ENCODE measurements at regions not wholly inside any gene's neighbourhood (a gene's known extent, or its start where the extent isn't known, plus 50 kb on each side); places are given as distances from the start of the nearest gene placed in this dataset.
"Not testable (repeated sequence)": the region's sequence is repeated elsewhere in the genome, so short reads cannot be mapped to it uniquely, and the experiment has no call there.

DNA sequence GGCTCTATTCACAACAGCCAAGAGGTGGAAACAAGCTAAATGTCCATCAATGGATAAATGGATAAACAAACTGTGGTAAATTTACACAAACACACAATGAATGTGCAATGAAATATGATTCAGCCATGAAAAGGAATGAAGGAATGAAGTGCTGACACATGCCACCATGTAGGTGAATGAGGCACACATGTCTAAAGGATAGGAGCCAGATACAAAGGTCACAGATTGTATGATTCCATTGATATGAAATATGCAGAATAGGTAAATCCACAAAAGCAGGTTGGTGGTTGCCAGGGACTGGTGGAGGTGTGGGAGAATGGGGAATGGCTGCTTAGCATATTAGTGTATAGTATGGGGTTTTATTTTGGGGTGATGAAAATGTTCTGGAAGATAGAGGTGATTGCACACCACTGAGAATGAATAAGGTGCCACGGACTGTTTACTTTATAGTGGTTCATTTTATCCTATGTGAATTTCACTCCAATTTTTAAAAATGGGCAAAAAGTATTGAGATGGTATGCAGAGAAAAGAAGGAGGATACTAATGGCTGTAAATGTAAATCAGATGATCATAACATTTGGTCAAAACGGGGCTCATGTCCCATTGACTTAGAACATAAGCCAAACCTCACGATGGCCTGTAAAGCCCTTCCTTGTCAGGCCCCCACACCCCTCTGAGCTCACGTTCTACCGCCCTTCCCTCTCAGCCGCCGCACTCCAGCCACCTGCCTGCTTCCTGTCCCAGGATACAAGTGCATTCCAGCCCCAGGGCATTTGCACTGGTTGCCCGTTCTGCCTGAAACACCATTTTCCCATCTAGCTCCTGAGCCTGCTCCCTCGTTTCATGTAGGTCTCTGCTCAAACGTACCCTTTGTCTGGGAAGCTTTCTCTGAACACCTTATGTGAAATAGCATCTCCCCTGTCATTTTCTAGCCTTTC lies 165.5 kb downstream of the DDX1 start:
- H3K9me3 ChIP-seq, result no peaks in the 10 kb centered on the region
- H3K4me1 ChIP-seq, result no peaks in the 10 kb centered on the region
- DNase-seq, result no peak
- TF ChIP-seq POLR2A (IDR thresholded peaks at IDR 0.05), result no peak
- TF ChIP-seq EP300 (IDR thresholded peaks at IDR 0.05), result no peak
- no peak for TF ChIP-seq POLR2AphosphoS5 (IDR thresholded peaks at IDR 0.05)
- TF ChIP-seq, protein P1, sequence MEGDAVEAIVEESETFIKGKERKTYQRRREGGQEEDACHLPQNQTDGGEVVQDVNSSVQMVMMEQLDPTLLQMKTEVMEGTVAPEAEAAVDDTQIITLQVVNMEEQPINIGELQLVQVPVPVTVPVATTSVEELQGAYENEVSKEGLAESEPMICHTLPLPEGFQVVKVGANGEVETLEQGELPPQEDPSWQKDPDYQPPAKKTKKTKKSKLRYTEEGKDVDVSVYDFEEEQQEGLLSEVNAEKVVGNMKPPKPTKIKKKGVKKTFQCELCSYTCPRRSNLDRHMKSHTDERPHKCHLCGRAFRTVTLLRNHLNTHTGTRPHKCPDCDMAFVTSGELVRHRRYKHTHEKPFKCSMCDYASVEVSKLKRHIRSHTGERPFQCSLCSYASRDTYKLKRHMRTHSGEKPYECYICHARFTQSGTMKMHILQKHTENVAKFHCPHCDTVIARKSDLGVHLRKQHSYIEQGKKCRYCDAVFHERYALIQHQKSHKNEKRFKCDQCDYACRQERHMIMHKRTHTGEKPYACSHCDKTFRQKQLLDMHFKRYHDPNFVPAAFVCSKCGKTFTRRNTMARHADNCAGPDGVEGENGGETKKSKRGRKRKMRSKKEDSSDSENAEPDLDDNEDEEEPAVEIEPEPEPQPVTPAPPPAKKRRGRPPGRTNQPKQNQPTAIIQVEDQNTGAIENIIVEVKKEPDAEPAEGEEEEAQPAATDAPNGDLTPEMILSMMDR (IDR thresholded peaks at IDR 0.05), result no peak
- 83 to 89% methylated on average over 10 of the region's 10 CpGs for WGBS, 2 donors
- H3K27me3 ChIP-seq, result no peaks in the 10 kb centered on the region
- intact Hi-C loops (cut with DNase I), result no loop called here
- H3K36me3 ChIP-seq, result no peaks in the 10 kb centered on the region
- no peak overlapping the region for H3K27ac ChIP-seq
- no peak overlapping the region for H3K4me3 ChIP-seq

DNA sequence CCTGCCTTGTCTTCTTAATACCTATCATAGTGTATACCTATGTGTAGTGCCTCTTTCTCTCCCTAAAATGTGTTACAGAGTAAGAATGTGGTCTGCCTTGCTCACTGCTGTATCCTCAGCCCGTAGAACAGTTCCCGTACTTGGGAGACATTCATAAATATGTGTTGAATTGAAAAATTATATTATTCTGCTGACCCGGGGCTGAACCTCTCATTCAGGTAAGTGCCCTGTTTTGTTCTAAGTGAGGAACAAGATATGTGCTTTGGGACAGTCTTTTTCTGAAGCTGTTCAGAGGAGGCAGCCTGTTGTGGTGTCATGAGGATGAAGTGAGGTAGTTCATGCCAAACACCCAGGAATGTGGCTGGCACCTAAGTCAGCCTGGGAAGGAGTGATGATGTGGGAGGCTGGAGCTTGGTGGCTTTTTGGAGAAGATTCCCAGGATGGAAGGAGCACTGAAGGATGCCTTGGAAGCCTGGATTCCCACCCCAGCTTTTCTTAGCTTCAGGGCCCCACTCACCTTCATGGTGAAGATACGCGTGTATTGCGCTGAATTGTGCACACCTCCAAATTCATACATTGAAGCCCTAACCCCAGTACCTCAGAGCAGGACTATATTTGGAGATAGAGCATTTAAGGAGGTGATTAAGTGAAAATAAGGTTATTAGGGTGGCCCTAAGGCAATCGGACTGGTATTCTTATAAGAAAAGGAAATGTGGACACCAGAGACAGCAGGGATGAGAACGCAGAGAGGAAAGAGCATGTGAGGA lies 166.3 kb downstream of the DDX1 start:
- WGBS, 2 donors, result 92 to 96% methylated on average over 8 of the region's 8 CpGs
- TF ChIP-seq EP300 (IDR thresholded peaks at IDR 0.05), result no peak
- no peak for TF ChIP-seq POLR2AphosphoS5 (IDR thresholded peaks at IDR 0.05)
- TF ChIP-seq, protein P1 (IDR thresholded peaks at IDR 0.05), result no peak
- TF ChIP-seq POLR2A (IDR thresholded peaks at IDR 0.05), result no peak
- Histone ChIP-seq H3K4me3 (no peak overlapping the region), H3K27me3 (no peaks in the 10 kb centered on the region), H3K36me3 (no peaks in the 10 kb centered on the region), H3K4me1 (no peaks in the 10 kb centered on the region), H3K9me3 (no peaks in the 10 kb centered on the region), H3K27ac (no peak overlapping the region)
- DNase-seq, result no peak
- intact Hi-C loops (cut with DNase I), result no loop called here

DNA sequence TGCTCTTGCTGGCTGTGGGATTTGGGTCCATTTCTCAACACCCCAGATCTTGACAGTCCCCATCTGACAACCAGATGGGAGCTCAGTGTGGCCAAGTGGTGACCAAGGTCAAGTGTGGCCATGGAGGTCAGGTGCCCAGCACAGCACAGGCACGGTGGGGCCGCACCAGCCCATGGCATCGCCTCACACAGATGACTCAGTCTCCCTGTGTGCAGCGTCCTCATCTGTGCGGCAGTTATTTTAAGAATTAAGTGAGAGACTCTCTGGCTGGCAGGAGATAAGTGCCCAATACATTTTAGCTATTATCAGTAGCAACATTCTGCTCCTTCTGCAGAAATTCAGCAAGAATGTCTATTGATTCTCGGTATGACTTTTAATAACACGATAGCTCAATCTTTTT lies 167.2 kb downstream of the DDX1 start:
- DNase-seq, result no peak
- Histone ChIP-seq H3K36me3 (no peaks in the 10 kb centered on the region), H3K27me3 (no peaks in the 10 kb centered on the region), H3K27ac (no peak overlapping the region), H3K4me3 (no peak overlapping the region), H3K4me1 (no peaks in the 10 kb centered on the region), H3K9me3 (no peaks in the 10 kb centered on the region)
- WGBS, 2 donors, result 91 to 96% methylated on average over 7 of the region's 7 CpGs
- intact Hi-C loops (cut with DNase I), result no loop called here
- TF ChIP-seq, protein P1 (IDR thresholded peaks at IDR 0.05), result no peak
- TF ChIP-seq POLR2A (IDR thresholded peaks at IDR 0.05) (no peak), POLR2AphosphoS5 (IDR thresholded peaks at IDR 0.05) (no peak), EP300 (IDR thresholded peaks at IDR 0.05) (no peak)

DNA sequence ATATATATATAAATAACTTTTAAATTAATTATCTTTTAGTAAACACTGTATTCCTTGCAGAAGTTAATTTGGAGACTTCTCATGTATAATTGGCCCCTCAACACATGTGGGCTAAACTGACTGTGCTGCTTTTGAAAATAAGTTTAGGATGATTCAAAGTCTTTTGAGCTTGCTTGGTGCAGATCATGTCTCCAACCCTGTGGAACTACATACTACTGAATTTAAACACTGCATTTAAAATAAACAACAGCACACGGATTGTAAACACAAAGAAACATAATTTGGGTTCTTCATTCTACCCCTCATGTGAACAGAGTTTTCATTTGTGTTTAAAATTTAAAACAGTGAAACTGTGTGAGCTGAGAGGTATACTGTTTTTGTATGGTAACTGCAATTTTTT lies 167.7 kb downstream of the DDX1 start:
- Histone ChIP-seq H3K27ac (no peak overlapping the region), H3K4me3 (no peak overlapping the region), H3K27me3 (no peaks in the 10 kb centered on the region), H3K36me3 (no peaks in the 10 kb centered on the region), H3K4me1 (no peaks in the 10 kb centered on the region), H3K9me3 (no peaks in the 10 kb centered on the region)
- no peak for TF ChIP-seq POLR2AphosphoS5 (IDR thresholded peaks at IDR 0.05)
- TF ChIP-seq, protein P1 (IDR thresholded peaks at IDR 0.05), result no peak
- no peak for TF ChIP-seq EP300 (IDR thresholded peaks at IDR 0.05)
- no peak for TF ChIP-seq POLR2A (IDR thresholded peaks at IDR 0.05)
- intact Hi-C loops (cut with DNase I), result no loop called here
- no peak for DNase-seq
- 67 to 82% methylated on average over 1 of the region's 1 CpG for WGBS, 2 donors

DNA sequence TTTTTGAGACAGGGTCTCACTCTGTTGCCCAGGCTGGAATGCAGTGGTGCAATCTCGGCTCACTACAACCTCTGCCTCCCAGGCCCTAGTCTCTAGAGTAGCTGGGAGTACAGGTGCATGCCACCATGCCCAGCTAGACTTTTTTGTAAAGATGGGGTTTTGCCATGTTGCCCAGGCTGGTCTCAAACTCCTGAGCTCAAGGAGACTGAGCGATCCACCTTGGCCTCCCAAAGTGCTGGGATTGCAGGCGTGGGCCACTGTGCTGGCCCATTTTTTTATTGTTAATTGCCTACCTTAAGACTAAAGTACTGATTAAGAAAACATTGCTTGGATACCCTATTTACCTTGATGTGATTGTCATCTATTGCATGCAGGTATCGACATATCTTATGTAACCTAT lies 168.1 kb downstream of the DDX1 start:
- WGBS, 2 donors, result 60 to 67% methylated on average over 4 of the region's 4 CpGs
- H3K9me3 ChIP-seq; H3K27ac ChIP-seq; DNase-seq; H3K4me1 ChIP-seq; H3K27me3 ChIP-seq; intact Hi-C loops (cut with DNase I); H3K36me3 ChIP-seq; H3K4me3 ChIP-seq: not testable (repeated sequence)

Measured in sigmoid colon (tissue), 6 donors.